Esophagus muscularis mucosa (tissue), 4 donors: ENCODE measurements at regions not wholly inside any gene's neighbourhood (a gene's known extent, or its start where the extent isn't known, plus 50 kb on each side); places are given as distances from the start of the nearest gene placed in this dataset.

ENCODE experiments used
- DNase-seq: peaks from one replicate; pipeline ENCODE4 v3.0.0-alpha.2; 2017; ENCODE audit errors: extremely low spot score
- H3K27ac ChIP-seq, 4 donors: fragments of 200-600 bp; sonication (generic); replicated peaks in 1 of 4; 1 replicate in 3 of 4; 2 replicates in 1 of 4; pipeline ENCODE4 v1.5.1; 2016 to 2019; ENCODE audit warnings: mild to moderate bottlenecking in 1 of 4
- H3K27me3 ChIP-seq, 4 donors: fragments of 200-600 bp; sonication (generic); one replicate each; pipeline versions ENCODE4 v1.5.1 to v1.6.0; 2016 to 2019
- H3K36me3 ChIP-seq, 4 donors: fragments of 200-600 bp; sonication (generic); one replicate each; pipeline ENCODE4 v1.5.1; 2016 to 2019
- H3K4me1 ChIP-seq, 4 donors: fragments of 200-600 bp; sonication (generic); one replicate each; pipeline ENCODE4 v1.5.1; 2016 to 2019
- H3K4me3 ChIP-seq, 4 donors: fragments of 200-600 bp; sonication (generic); 1 replicate in 2 of 4; 2 replicates in 2 of 4; pipeline ENCODE4 v1.5.1; 2016 to 2019; ENCODE audit warnings: mild to moderate bottlenecking in 4 of 4, moderate library complexity in 1 of 4
- H3K9me3 ChIP-seq, 4 donors: fragments of 200-600 bp; sonication (generic); 1 replicate in 3 of 4; 2 replicates in 1 of 4; pipeline ENCODE4 v1.5.1; 2016 to 2019
- CTCF ChIP-seq, 3 experiments: fragments of 200-600 bp in 2 of 3; fragments of 450-650 bp in 1 of 3; sonication (generic) in 2 of 3; IDR thresholded peaks; one replicate each; pipeline ENCODE4 v1.5.1; 2017 to 2019; ENCODE audit warnings: antibody characterized with exemption in 3 of 3, mild to moderate bottlenecking in 2 of 3, moderate library complexity in 1 of 3
- EP300 ChIP-seq: sonication (generic); formaldehyde crosslinking; IDR thresholded peaks from one replicate; pipeline ENCODE4 v1.6.1; 2017; ENCODE audit warnings: antibody characterized with exemption
- POLR2A ChIP-seq: fragments of 450-650 bp; IDR thresholded peaks from one replicate; pipeline ENCODE4 v1.6.1; 2017; ENCODE audit warnings: antibody characterized with exemption, moderate library complexity, mild to moderate bottlenecking, low read depth
- POLR2AphosphoS5 ChIP-seq, 2 donors: sonication (generic); formaldehyde crosslinking; IDR thresholded peaks; one replicate each; pipeline ENCODE4 v1.6.1; 2017; ENCODE audit warnings: antibody characterized with exemption in 2 of 2
- WGBS: methylation state at CpG from one replicate; pipeline ENCODE4 v1.1.5; 2018; 5-methylcytosine and 5-hydroxymethylcytosine counted together
- intact Hi-C: fragments of 100-400 bp; cut with DNase I; formaldehyde crosslinking; loops from one replicate; pipeline ENCODE4 v1.15.1; 2023

GRCh38 chr3:181561139-181562031 lies 150.3 kb upstream of the SOX2 start:
- Histone ChIP-seq H3K27me3 (no peaks in the 10 kb centered on the region), H3K4me1 (no peaks in the 10 kb centered on the region), H3K4me3 (no peak overlapping the region), H3K27ac (no peak overlapping the region), H3K36me3 (no peaks in the 10 kb centered on the region), H3K9me3 (no peaks in the 10 kb centered on the region)
- intact Hi-C loops: no loop called here
- no peak for DNase-seq
- TF ChIP-seq POLR2AphosphoS5 (IDR thresholded peaks at IDR 0.05): no peak
- no peak for TF ChIP-seq EP300
- TF ChIP-seq CTCF (IDR thresholded peaks at IDR 0.05): no peak
- TF ChIP-seq POLR2A: no peak
- WGBS: 43% methylated on average over 12 of the region's 12 CpGs

GRCh38 chr3:181558870-181559269 lies 152.9 kb upstream of the SOX2 start:
- Histone ChIP-seq H3K4me1 (no peaks in the 10 kb centered on the region), H3K4me3 (no peak overlapping the region), H3K27me3 (no peaks in the 10 kb centered on the region), H3K27ac (no peak overlapping the region), H3K9me3 (no peaks in the 10 kb centered on the region), H3K36me3 (no peaks in the 10 kb centered on the region)
- intact Hi-C loops: no loop called here
- TF ChIP-seq POLR2A (no peak), EP300 (no peak), POLR2AphosphoS5 (IDR thresholded peaks at IDR 0.05) (no peak), CTCF (IDR thresholded peaks at IDR 0.05) (no peak)
- no peak for DNase-seq
- 42% methylated on average over 2 of the region's 2 CpGs for WGBS

- TF ChIP-seq POLR2AphosphoS5 (IDR thresholded peaks at IDR 0.05) (no peak), POLR2A (no peak), CTCF (IDR thresholded peaks at IDR 0.05) (no peak), EP300 (no peak)
- Histone ChIP-seq H3K9me3 (no peaks in the 10 kb centered on the region), H3K4me1 (no peaks in the 10 kb centered on the region), H3K27me3 (no peaks in the 10 kb centered on the region), H3K4me3 (no peak overlapping the region), H3K27ac (no peak overlapping the region), H3K36me3 (no peaks in the 10 kb centered on the region)
- intact Hi-C loops: no loop called here
- WGBS: 73% methylated on average over 3 of the region's 3 CpGs
- no peak for DNase-seq
Measured at GRCh38 chr3:181555681-181556080, 156.0 kb upstream of the SOX2 start.

- H3K27me3 ChIP-seq: no peaks in the 10 kb centered on the region
- TF ChIP-seq EP300 (no peak), POLR2AphosphoS5 (IDR thresholded peaks at IDR 0.05) (no peak), CTCF (IDR thresholded peaks at IDR 0.05) (no peak), POLR2A (no peak)
- DNase-seq: no peak
- H3K9me3 ChIP-seq: no peaks in the 10 kb centered on the region
- H3K4me1 ChIP-seq: no peaks in the 10 kb centered on the region
- intact Hi-C loops: no loop called here
- H3K36me3 ChIP-seq: no peaks in the 10 kb centered on the region
- H3K4me3 ChIP-seq: no peak overlapping the region
- H3K27ac ChIP-seq: no peak overlapping the region
Measured at GRCh38 chr3:181554233-181554765, 157.4 kb upstream of the SOX2 start.
